ENCODE measurements at regions not wholly inside any gene's neighbourhood (a gene's known extent, or its start where the extent isn't known, plus 50 kb on each side); places are given as distances from the start of the nearest gene placed in this dataset.

GRCh38 chr13:34347784-34348573 lies 530.0 kb downstream of the RFC3 start:
- H3K4me3 ChIP-seq (replicated peaks in 1 of 3; ENCODE audit: insufficient read depth in 1 of 3, low read depth in 1 of 3, low read length in 3 of 3): no peak overlapping the region
- H3K9me1 ChIP-seq (replicated peaks; ENCODE audit: control insufficient read depth, extremely low read depth, insufficient read depth, low read length): no peaks in the 10 kb centered on the region
- H3K9me3 ChIP-seq (replicated peaks; ENCODE audit: control insufficient read depth, insufficient read depth, low read length): no peaks in the 10 kb centered on the region
- intact Hi-C loops (cut with micrococcal nuclease) (no loop called here), dilution Hi-C loops (cut with MboI; ENCODE audit: extremely low pct_ligation_motif_present, low sequenced_read_pairs) (no loop called here)
- no peak overlapping the region for H3K9ac ChIP-seq (replicated peaks; ENCODE audit: extremely low read depth, insufficient read depth, low read length)
- H3K27ac ChIP-seq (ENCODE audit: insufficient read depth, low read depth, low read length): no peak overlapping the region
- no peaks in the 10 kb centered on the region for H3K36me3 ChIP-seq (ENCODE audit: control insufficient read depth in 2 of 2, extremely low read depth in 1 of 2, insufficient read depth in 2 of 2, low read length in 2 of 2)
- FAIRE-seq: peak; percentile 15
- H2AFZ ChIP-seq (ENCODE audit: low read depth, low read length): no peak overlapping the region
- CTCF ChIA-PET: no interaction called here
- H3K4me2 ChIP-seq (ENCODE audit: insufficient read depth, low read length): no peak overlapping the region
- no peak for DNase-seq (ENCODE audit: low read depth, low spot score)
- no TSS peak for BruUV-seq (replicated peaks)
- peaks cover 9% of the 10 kb centered on the region for H3K4me1 ChIP-seq (ENCODE audit: control insufficient read depth, extremely low read depth, insufficient read depth, low read length)
- no peaks in the 10 kb centered on the region for H3K27me3 ChIP-seq (ENCODE audit: control insufficient read depth in 2 of 2, insufficient read depth in 2 of 2, low read length in 2 of 2)
- H4K20me1 ChIP-seq (replicated peaks; ENCODE audit: control insufficient read depth, extremely low read depth, insufficient read depth, low read length): no peaks in the 10 kb centered on the region
- POLR2A ChIA-PET: no interaction called here
- H3K79me2 ChIP-seq (ENCODE audit: control insufficient read depth, insufficient read depth, low read length): no peaks in the 10 kb centered on the region
- TF ChIP-seq POLR2AphosphoS5 (IDR thresholded peaks at IDR 0.05; ENCODE audit: insufficient read depth, low read depth, low read length): no peak
- TF ChIP-seq FOS (IDR thresholded peaks at IDR 0.05; ENCODE audit: borderline replicate concordance, insufficient read depth, low read length): no peak
- TF ChIP-seq GATA2 (IDR thresholded peaks at IDR 0.05; ENCODE audit: insufficient read depth, insufficient read length, low read depth, low read length): no peak
- TF ChIP-seq MYC (IDR thresholded peaks at IDR 0.05; ENCODE audit: low read depth, low read length): no peak
- no peak for TF ChIP-seq EZH2 (IDR thresholded peaks at IDR 0.05; ENCODE audit: borderline replicate concordance, low read depth, low read length, severe bottlenecking)
- TF ChIP-seq POLR2A (IDR thresholded peaks at IDR 0.05; ENCODE audit: low read depth, low read length): no peak
- TF ChIP-seq CTCF (IDR thresholded peaks at IDR 0.05; ENCODE audit: extremely low read depth in 1 of 2, insufficient read depth in 1 of 2, low read depth in 1 of 2, low read length in 2 of 2): no peak
- TF ChIP-seq JUN (IDR thresholded peaks at IDR 0.05; ENCODE audit: borderline replicate concordance, insufficient read depth, insufficient read length, low read depth): no peak
- TF ChIP-seq, protein P1, sequence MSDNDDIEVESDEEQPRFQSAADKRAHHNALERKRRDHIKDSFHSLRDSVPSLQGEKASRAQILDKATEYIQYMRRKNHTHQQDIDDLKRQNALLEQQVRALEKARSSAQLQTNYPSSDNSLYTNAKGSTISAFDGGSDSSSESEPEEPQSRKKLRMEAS (IDR thresholded peaks at IDR 0.05; ENCODE audit: insufficient read depth, insufficient read length): no peak
